ENCODE measurements at regions not wholly inside any gene's neighbourhood (a gene's known extent, or its start where the extent isn't known, plus 50 kb on each side); places are given as distances from the start of the nearest gene placed in this dataset.
"Not testable (repeated sequence)": the region's sequence is repeated elsewhere in the genome, so short reads cannot be mapped to it uniquely, and the experiment has no call there.

DNA sequence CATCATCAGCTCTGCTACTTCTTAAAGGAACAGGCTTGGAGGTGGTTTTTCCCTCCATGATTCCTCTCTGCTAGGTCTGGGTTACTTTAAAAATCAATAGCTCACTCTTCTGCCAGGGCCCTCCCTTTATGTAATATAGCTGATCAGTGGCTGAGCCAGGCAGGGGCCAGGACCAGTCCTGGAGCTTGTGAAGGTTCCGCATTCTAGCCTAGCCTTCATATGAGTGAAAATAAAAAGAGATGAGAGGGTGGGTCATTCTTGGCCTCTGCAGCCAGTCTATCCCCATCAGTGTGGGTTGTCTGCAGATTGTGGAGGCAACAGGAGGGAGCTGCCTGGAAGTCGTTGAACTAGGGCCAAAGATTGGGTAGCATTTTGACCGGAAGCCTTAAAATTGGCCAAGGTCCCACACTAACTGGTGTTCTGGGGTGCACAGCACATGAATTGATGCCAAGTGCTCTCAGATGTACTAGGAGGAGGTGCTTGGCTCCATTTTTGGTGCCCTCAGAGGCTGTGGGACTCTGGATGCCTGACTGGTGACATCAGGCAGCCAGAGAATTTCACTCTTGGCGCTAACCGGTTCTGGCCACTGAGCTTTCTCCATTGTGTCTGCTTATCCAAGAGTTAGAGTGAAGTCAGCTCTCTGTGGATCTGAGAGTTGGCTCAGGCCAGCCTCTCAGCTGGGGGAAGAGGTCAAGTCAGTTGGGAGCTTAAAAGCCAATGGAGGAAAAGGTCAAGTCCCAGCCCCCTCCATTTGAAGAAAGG lies 93.7 kb upstream of the FAM72C start:
- H3K9ac ChIP-seq; H3K4me2 ChIP-seq; H3K27ac ChIP-seq; H3K36me3 ChIP-seq; H4K20me1 ChIP-seq; H3K4me3 ChIP-seq; H3K9me3 ChIP-seq (replicated peaks in 1 of 11); H3K27me3 ChIP-seq; H3K4me1 ChIP-seq: not testable (repeated sequence)

DNA sequence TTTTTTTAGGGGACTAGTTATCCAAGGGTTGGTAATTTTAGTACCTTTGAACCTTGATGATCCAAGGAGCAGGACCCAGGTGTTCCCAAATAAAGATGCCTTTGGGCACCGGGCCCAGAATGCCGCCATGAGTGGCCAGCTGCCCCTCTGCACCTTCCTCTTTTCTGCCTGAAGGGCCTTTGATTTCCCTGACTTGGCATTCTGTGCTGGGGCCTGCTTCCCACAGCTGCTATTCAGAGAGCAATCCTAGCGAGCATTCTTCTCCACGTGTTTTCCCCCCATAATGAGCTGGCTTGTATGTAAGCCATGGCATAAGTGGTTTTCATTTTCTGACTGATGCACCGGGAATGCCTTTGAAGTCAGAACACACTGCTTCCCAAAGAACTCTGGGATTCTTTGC lies 77.6 kb upstream of the FAM72C start:
- not testable (repeated sequence) for H3K27ac ChIP-seq; H3K36me3 ChIP-seq; H3K4me3 ChIP-seq; H3K4me2 ChIP-seq; H3K9ac ChIP-seq; H4K20me1 ChIP-seq; H3K9me3 ChIP-seq (replicated peaks in 1 of 11); H3K4me1 ChIP-seq; H3K27me3 ChIP-seq

DNA sequence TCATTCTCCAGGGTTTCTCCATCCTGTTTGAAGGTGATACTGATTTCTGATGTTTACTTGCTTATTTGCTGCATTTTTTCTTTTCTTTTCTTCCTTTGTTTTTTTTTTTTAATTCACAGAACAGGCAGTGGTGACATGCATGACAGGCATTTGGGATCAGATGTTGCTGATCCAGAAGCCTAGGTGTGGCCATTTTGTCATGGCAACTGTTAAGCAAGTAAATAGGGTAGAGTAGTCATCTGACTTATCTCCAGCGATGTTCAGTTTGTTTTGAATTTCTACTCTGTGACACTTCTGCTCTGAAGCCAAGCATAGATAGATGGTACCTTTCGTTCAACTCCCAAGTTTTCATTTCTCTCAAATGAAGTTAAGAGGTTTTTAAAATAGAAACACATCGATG lies 74.9 kb upstream of the FAM72C start:
- not testable (repeated sequence) for H4K20me1 ChIP-seq; H3K9ac ChIP-seq; H3K36me3 ChIP-seq; H3K4me3 ChIP-seq; H3K27ac ChIP-seq; H3K9me3 ChIP-seq (replicated peaks in 1 of 11); H3K4me1 ChIP-seq; H3K4me2 ChIP-seq; H3K27me3 ChIP-seq

DNA sequence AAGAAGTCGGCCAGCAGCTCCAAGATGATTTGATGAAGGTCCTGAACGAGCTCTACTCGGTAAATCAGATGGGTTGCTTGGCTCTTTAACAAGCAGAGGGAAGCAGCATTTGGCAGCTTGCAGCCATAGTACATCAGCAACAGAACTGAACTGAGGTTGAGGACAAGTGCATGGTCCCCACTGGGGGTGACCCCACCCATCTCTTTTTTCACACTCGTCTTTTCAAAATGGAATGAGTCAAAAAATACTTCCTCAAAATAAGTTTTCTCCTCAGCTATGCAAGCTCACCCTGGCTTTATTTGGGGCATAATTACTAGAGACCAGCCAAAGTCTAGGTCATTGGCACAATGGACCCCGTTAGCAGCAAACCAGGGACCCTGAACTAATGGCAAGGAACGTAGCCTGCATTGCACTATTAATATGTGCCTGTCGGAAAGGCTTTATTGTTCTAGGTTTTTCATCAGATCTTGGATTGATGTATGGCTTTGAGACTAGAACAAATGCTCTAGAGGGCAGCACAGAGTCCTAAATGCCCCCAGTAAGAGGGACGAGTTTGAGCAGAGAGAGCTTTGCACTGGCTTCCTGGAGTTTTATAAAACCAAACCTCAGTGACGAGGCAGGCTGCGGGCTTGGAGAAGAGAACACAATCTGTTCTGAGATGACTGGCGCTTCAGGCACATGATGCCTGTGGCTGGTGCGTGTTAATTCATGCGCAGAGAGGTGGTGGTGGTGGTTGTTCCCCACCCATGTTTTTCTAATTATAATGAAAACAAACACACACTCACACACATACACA lies 74.2 kb upstream of the FAM72C start:
- not testable (repeated sequence) for H4K20me1 ChIP-seq; H3K9me3 ChIP-seq (replicated peaks in 1 of 11); H3K4me3 ChIP-seq

DNA sequence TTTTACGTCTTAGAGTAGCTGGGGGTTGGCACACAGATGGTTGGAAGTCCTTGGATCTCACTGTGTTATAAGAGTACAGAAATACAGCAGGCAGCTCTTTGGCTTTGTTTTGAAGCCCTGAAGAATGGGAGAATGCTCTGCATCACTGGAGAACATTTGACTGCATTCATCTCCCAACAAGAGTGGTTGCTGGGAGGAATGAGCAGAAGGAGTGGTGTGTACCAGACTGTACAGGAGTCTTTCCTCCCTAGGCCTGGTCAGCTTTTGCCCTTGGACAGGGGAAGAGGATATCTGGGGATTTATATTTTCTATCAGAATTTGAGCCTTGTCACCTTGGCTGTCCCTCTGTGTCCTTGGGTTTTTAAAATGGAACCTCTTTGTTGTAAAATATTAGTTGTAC lies 70.5 kb upstream of the FAM72C start:
- not testable (repeated sequence) for H3K36me3 ChIP-seq; H3K27ac ChIP-seq; H3K4me3 ChIP-seq; H3K27me3 ChIP-seq; H3K4me1 ChIP-seq; H4K20me1 ChIP-seq; H3K9me3 ChIP-seq (replicated peaks in 1 of 11); H3K4me2 ChIP-seq; H3K9ac ChIP-seq

More for the DNA sequence above, 74.2 kb upstream of the FAM72C start:
- not testable (repeated sequence) for H3K27ac ChIP-seq, H3K36me3 ChIP-seq, H3K4me1 ChIP-seq, H3K27me3 ChIP-seq, H3K9ac ChIP-seq, H3K4me2 ChIP-seq

DNA sequence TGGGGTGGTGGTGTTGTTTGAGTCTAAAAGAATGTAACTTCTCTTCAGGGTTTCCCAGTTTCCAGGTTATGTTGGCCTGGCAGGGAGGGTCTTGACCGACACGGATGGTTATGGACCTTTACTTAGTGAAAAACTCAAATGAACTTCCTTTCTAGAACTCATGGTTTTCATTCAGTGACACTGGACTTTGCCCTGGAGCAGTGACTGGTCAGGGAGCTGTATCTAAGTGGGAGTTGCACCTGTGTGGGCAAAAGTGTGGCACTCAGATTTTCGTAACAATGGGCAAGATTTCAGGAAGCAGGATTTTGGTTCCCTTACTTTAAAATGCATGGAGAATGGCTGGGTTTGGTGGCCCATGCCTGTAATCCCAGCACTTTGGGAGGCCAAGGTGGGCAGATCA lies 68.5 kb upstream of the FAM72C start:
- not testable (repeated sequence) for H3K36me3 ChIP-seq; H3K9me3 ChIP-seq (replicated peaks in 1 of 11); H3K27ac ChIP-seq; H3K4me1 ChIP-seq; H3K27me3 ChIP-seq; H3K4me3 ChIP-seq; H3K9ac ChIP-seq; H3K4me2 ChIP-seq; H4K20me1 ChIP-seq

DNA sequence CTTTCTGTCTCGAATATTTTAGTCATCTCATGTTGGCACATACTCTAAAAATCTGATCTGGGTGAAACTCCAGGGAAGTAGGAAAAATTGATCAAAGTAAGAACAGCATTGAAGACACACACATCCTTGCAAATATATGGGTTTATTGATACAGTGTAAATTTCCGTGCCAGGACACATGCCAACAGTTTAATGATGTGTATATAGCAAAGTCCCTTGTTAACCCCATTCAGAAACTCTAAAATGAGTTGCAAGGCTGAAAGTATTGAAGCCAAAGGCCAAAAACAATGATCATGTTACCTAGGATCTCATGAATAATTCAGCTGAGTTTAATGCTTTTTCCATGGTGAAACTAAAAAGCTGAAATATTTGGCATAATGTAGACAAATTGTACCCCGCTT lies 62.3 kb upstream of the FAM72C start:
- H3K27me3 ChIP-seq; H4K20me1 ChIP-seq; H3K4me2 ChIP-seq; H3K9me3 ChIP-seq (replicated peaks in 1 of 11); H3K4me1 ChIP-seq; H3K27ac ChIP-seq; H3K9ac ChIP-seq; H3K4me3 ChIP-seq; H3K36me3 ChIP-seq: not testable (repeated sequence)

DNA sequence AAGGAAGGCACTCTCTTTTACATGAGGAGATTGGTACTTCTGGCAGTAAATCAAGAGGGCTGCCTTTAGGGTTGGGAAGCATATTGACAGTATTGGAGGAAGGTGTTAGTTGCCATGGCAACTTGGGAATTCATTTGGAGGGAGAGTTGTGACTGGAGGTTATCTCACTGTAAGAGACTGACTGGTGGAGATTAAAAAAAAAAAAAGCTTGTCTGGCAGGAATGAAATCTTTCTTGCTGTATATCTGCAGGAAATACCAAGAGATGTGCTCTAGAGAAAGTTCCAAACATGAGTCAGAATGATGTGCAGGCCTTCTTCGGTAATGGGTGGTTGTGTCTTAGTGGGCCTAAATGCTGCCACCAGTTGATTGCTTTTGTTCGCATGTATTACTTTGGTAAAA lies 59.8 kb upstream of the FAM72C start:
- not testable (repeated sequence) for H3K27ac ChIP-seq; H3K36me3 ChIP-seq; H3K4me2 ChIP-seq; H3K27me3 ChIP-seq; H3K4me1 ChIP-seq; H3K9me3 ChIP-seq (replicated peaks in 1 of 11); H3K9ac ChIP-seq; H3K4me3 ChIP-seq; H4K20me1 ChIP-seq

DNA sequence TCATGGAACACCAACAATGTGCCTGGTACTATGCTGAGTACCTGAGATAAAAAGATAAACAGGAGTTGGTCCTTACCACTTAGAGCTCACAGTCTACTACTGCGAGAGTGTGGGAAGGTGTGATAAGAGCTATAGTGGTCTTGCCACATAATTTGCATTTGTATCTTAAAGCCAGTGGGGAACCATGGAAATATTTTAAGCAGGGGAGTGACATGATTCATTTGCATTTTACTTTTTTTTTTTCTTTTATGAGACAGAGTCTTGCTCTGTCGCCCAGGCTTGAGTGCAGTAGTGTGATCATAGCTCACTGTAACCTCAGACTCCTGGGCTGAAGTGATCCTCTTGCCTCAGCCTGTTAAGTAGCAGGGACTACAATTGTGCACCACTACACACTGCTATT lies 54.2 kb upstream of the FAM72C start:
- not testable (repeated sequence) for H3K4me3 ChIP-seq; H3K4me1 ChIP-seq; H3K27me3 ChIP-seq; H4K20me1 ChIP-seq; H3K36me3 ChIP-seq; H3K9me3 ChIP-seq (replicated peaks in 1 of 11); H3K4me2 ChIP-seq; H3K27ac ChIP-seq; H3K9ac ChIP-seq

DNA sequence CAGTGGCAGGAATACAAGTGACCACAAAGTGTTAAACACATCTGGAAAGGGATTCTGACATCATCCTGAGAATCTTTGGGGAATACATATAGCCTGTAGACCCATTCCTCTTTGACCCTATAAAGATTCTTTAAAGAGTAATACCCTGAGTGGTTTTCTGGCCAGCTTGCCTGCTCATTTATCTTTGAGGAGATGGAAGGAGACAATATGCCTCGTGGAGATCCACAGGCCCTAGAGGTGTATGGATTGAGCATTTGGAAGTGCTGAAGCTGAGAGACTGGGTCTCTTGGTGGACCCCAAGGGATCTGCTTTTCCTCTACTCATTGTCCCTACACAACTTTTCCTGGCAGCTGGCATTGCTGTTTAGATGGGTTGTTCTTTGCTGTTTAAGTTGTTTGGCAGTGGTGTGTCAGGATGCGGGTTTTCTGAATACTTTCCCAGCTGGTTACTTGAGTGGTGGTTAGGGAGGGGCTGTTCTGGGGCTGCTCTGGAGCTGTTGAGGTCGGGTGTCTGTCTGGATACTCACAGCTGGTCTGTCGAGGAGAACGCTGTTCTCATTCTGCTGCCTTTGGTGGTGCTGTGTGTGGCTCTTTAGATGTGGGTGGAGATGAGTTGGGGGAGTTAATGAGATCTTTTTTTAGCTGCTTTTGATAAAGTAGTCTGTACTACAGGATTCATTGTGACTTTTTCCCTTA lies 50.1 kb upstream of the FAM72C start:
- not testable (repeated sequence) for H3K4me2 ChIP-seq; H3K9me3 ChIP-seq (replicated peaks in 1 of 11); H3K4me1 ChIP-seq

More for the DNA sequence above, 50.1 kb upstream of the FAM72C start:
- H4K20me1 ChIP-seq, H3K9ac ChIP-seq, H3K27me3 ChIP-seq, H3K4me3 ChIP-seq, H3K27ac ChIP-seq, H3K36me3 ChIP-seq: not testable (repeated sequence)
